Activated T-helper 1 cell treated with Interleukin-2 at 50 U/mL for 16 hours (primary cell): ENCODE measurements at regions not wholly inside any gene's neighbourhood (a gene's known extent, or its start where the extent isn't known, plus 50 kb on each side); places are given as distances from the start of the nearest gene placed in this dataset.
"Not testable (repeated sequence)": the region's sequence is repeated elsewhere in the genome, so short reads cannot be mapped to it uniquely, and the experiment has no call there.

ENCODE experiments used
- DNase-seq: peaks from one replicate; pipeline ENCODE4 v3.0.0-alpha.2; 2020; ENCODE audit warnings: low read depth

GRCh38 chr20:52311209-52311794, 119.7 kb upstream of the ZFP64 start:
- no peak for DNase-seq

- no peak for DNase-seq
Observed at GRCh38 chr20:52309181-52309580, 117.6 kb upstream of the ZFP64 start.

GRCh38 chr20:52306477-52306876, 114.9 kb upstream of the ZFP64 start:
- DNase-seq = no peak

GRCh38 chr20:52305858-52306257, 114.3 kb upstream of the ZFP64 start:
- DNase-seq = peak; percentile 5

- DNase-seq = no peak
Observed at GRCh38 chr20:52305024-52305645, 113.6 kb upstream of the ZFP64 start.

GRCh38 chr20:52303281-52303950, 111.8 kb upstream of the ZFP64 start:
- DNase-seq = no peak

GRCh38 chr20:52302736-52303135, 111.2 kb upstream of the ZFP64 start:
- DNase-seq = no peak

GRCh38 chr20:52302051-52302450, 110.5 kb upstream of the ZFP64 start:
- DNase-seq = not testable (repeated sequence)

- DNase-seq = no peak
Observed at GRCh38 chr20:52295556-52295955, 104.0 kb upstream of the ZFP64 start.

GRCh38 chr20:52294106-52294628, 102.6 kb upstream of the ZFP64 start:
- no peak for DNase-seq

- no peak for DNase-seq
Observed at GRCh38 chr20:52291109-52291508, 99.5 kb upstream of the ZFP64 start.

GRCh38 chr20:52290569-52290968, 99.0 kb upstream of the ZFP64 start:
- no peak for DNase-seq

- DNase-seq = no peak
Observed at GRCh38 chr20:52289956-52290565, 98.5 kb upstream of the ZFP64 start.

- no peak for DNase-seq
Observed at GRCh38 chr20:52280407-52280806, 88.8 kb upstream of the ZFP64 start.

- DNase-seq = no peak
Observed at GRCh38 chr20:52279706-52280105, 88.1 kb upstream of the ZFP64 start.

GRCh38 chr20:52275181-52275691, 83.7 kb upstream of the ZFP64 start:
- DNase-seq = no peak

- DNase-seq = no peak
Observed at GRCh38 chr20:52270696-52271095, 79.1 kb upstream of the ZFP64 start.

GRCh38 chr20:52270001-52270606, 78.5 kb upstream of the ZFP64 start:
- no peak for DNase-seq

GRCh38 chr20:52269321-52269720, 77.7 kb upstream of the ZFP64 start:
- DNase-seq = no peak

GRCh38 chr20:52268184-52268749, 76.7 kb upstream of the ZFP64 start:
- no peak for DNase-seq

GRCh38 chr20:52267418-52267817, 75.8 kb upstream of the ZFP64 start:
- DNase-seq = no peak

- DNase-seq = no peak
Observed at GRCh38 chr20:52263757-52264156, 72.2 kb upstream of the ZFP64 start.
